ENCODE measurements at regions not wholly inside any gene's neighbourhood (a gene's known extent, or its start where the extent isn't known, plus 50 kb on each side); places are given as distances from the start of the nearest gene placed in this dataset.
"Not testable (repeated sequence)": the region's sequence is repeated elsewhere in the genome, so short reads cannot be mapped to it uniquely, and the experiment has no call there.

- H3F3A ChIP-seq (replicated peaks; ENCODE audit: insufficient read depth) = no peaks in the 10 kb centered on the region
- H3K9me3 ChIP-seq = no peaks in the 10 kb centered on the region; the same call in 1 of the 2 replicates
- H3K4me2 ChIP-seq = no peak overlapping the region
- no peaks in the 10 kb centered on the region for H3K9me2 ChIP-seq
- TF ChIP-seq YY1 (IDR thresholded peaks at IDR 0.05; ENCODE audit: low read depth) = no peak
- no peaks in the 10 kb centered on the region for H3K36me3 ChIP-seq (replicated peaks in 1 of 2; ENCODE audit: control insufficient read depth in 1 of 2, insufficient read depth in 2 of 2, low read length in 1 of 2)
- H3K27me3 ChIP-seq (ENCODE audit: insufficient read depth) = no peaks in the 10 kb centered on the region
- no peaks in the 10 kb centered on the region for H3K79me2 ChIP-seq (ENCODE audit: insufficient read depth)
- POLR2A ChIA-PET = no interaction called here
- DNase-seq = no peak
- H2AFZ ChIP-seq (ENCODE audit: low read depth) = no peak overlapping the region
- no peak overlapping the region for H3K27ac ChIP-seq (ENCODE audit: low read depth in 2 of 2, low read length in 1 of 2)
- no peaks in the 10 kb centered on the region for H3K4me1 ChIP-seq (ENCODE audit: control insufficient read depth in 1 of 2, insufficient read depth in 2 of 2, low read depth in 1 of 2, low read length in 1 of 2)
- CTCF ChIA-PET = interaction anchor here (0.6 kb wide), 1 partner anchor 593 kb away, joined by 3 read pairs; no protein-coding TSS in a partner anchor
- H3K4me3 ChIP-seq (ENCODE audit: low read depth in 2 of 2, low read length in 1 of 2) = no peak overlapping the region
- no peak overlapping the region for H3K9ac ChIP-seq
- H4K20me1 ChIP-seq (ENCODE audit: insufficient read depth) = no peaks in the 10 kb centered on the region
These were observed 1210.2 kb upstream of the ATXN8OS start for GRCh38 chr13:68897331-68897928.

DNA sequence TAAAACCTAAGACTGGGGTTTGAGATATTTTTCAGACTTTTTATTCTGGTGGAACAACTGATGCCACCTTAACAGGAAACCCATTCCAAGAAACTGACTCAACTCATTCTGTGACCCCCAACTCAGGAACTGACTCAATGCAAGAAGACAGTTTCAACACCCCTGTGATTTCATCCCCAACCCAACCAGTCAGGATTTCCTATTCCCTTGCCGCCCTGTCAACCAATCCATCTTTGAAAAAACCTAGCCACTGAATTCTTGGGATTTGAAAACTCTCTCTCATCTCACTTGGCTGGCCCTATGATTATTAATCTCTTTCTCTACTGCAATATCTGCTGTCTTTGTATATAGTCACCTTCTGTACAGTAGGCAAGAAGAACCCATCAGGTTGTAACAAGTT, 1211.9 kb upstream of the ATXN8OS start:
- no peaks in the 10 kb centered on the region for H3K27me3 ChIP-seq (ENCODE audit: insufficient read depth)
- H3F3A ChIP-seq (replicated peaks; ENCODE audit: insufficient read depth) = no peaks in the 10 kb centered on the region
- WGBS (ENCODE audit: low lambda C conversion rate) = 53% methylated on average over 1 of the region's 1 CpG
- no peak overlapping the region for H3K9ac ChIP-seq
- no peak for DNase-seq
- POLR2A ChIA-PET = no interaction called here
- H3K27ac ChIP-seq (ENCODE audit: low read depth in 2 of 2, low read length in 1 of 2) = no peak overlapping the region
- no peaks in the 10 kb centered on the region for H3K4me1 ChIP-seq (ENCODE audit: control insufficient read depth in 1 of 2, insufficient read depth in 2 of 2, low read depth in 1 of 2, low read length in 1 of 2)
- no peak overlapping the region for H3K4me3 ChIP-seq (ENCODE audit: low read depth in 2 of 2, low read length in 1 of 2)
- H3K9me3 ChIP-seq = no peaks in the 10 kb centered on the region; the same call in 1 of the 2 replicates
- no peak overlapping the region for H2AFZ ChIP-seq (ENCODE audit: low read depth)
- no peaks in the 10 kb centered on the region for H3K36me3 ChIP-seq (replicated peaks in 1 of 2; ENCODE audit: control insufficient read depth in 1 of 2, insufficient read depth in 2 of 2, low read length in 1 of 2)
- no peak overlapping the region for H3K4me2 ChIP-seq
- H4K20me1 ChIP-seq (ENCODE audit: insufficient read depth) = no peaks in the 10 kb centered on the region
- TF ChIP-seq PBX3 (IDR thresholded peaks at IDR 0.05) = no peak
- CTCF ChIA-PET = no interaction called here
- H3K79me2 ChIP-seq (ENCODE audit: insufficient read depth) = no peaks in the 10 kb centered on the region
- no peaks in the 10 kb centered on the region for H3K9me2 ChIP-seq

DNA sequence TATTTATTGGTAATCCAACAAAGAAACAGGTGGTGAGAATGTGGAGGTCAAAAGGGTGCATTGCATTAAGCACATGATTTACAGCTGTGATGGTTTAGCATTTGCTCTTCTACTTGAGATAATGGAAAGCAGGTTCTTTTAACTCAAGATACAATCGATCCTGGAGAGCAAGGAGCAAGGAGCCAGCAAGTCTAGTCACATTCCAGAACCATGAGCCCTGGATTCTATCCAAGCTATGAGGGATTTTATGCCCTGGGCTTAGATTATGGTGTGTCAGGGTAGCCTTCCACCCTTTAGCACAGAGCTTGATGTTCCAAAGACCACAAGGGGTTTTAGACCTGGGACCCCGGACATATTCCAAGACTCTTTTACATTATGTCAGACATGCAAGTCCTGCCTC, 1213.9 kb upstream of the ATXN8OS start:
- WGBS (ENCODE audit: low lambda C conversion rate) = 47% methylated on average over 2 of the region's 2 CpGs
- H3K36me3 ChIP-seq (replicated peaks in 1 of 2; ENCODE audit: control insufficient read depth in 1 of 2, insufficient read depth in 2 of 2, low read length in 1 of 2); H4K20me1 ChIP-seq (ENCODE audit: insufficient read depth); H3K79me2 ChIP-seq (ENCODE audit: insufficient read depth); H3K4me2 ChIP-seq; H3F3A ChIP-seq (replicated peaks; ENCODE audit: insufficient read depth); H3K9ac ChIP-seq; DNase-seq; H3K4me3 ChIP-seq (ENCODE audit: low read depth in 2 of 2, low read length in 1 of 2); POLR2A ChIA-PET; H3K27me3 ChIP-seq (ENCODE audit: insufficient read depth); H3K4me1 ChIP-seq (ENCODE audit: control insufficient read depth in 1 of 2, insufficient read depth in 2 of 2, low read depth in 1 of 2, low read length in 1 of 2); H3K27ac ChIP-seq (ENCODE audit: low read depth in 2 of 2, low read length in 1 of 2); H3K9me2 ChIP-seq; H3K9me3 ChIP-seq; H2AFZ ChIP-seq (ENCODE audit: low read depth): not testable (repeated sequence)
- CTCF ChIA-PET = interaction anchor here (0.7 kb wide), 1 partner anchor 547 kb away, joined by 3 read pairs; no protein-coding TSS in a partner anchor

DNA sequence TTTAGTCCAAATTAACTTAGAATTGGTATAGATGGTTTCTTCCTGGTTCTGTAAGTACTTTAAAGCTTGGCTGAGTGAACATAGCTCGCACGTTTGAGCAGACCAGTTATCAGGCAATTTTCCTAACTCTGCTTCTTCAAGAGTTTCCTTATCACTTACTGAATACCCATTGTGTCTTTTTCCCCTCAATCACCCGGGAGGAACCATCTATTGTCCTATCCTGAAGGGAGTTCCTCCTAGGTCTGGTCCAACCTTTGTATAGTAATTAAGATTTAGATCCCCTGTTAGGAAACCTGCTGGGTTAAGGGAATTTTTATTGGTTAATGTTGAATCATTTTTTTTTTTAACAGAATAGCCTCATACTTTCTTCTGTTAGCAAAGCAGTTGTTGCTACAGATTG, 1215.0 kb upstream of the ATXN8OS start:
- CTCF ChIA-PET; POLR2A ChIA-PET; H3K79me2 ChIP-seq (ENCODE audit: insufficient read depth); H3K4me1 ChIP-seq (ENCODE audit: control insufficient read depth in 1 of 2, insufficient read depth in 2 of 2, low read depth in 1 of 2, low read length in 1 of 2); DNase-seq; H3K27me3 ChIP-seq (ENCODE audit: insufficient read depth); H2AFZ ChIP-seq (ENCODE audit: low read depth); H3K4me3 ChIP-seq (ENCODE audit: low read depth in 2 of 2, low read length in 1 of 2); H3K4me2 ChIP-seq; H3K9me2 ChIP-seq; H3F3A ChIP-seq (replicated peaks; ENCODE audit: insufficient read depth); H4K20me1 ChIP-seq (ENCODE audit: insufficient read depth); H3K9ac ChIP-seq; H3K9me3 ChIP-seq; H3K27ac ChIP-seq (ENCODE audit: low read depth in 2 of 2, low read length in 1 of 2); H3K36me3 ChIP-seq (replicated peaks in 1 of 2; ENCODE audit: control insufficient read depth in 1 of 2, insufficient read depth in 2 of 2, low read length in 1 of 2): not testable (repeated sequence)
- 57% methylated on average over 3 of the region's 3 CpGs for WGBS (ENCODE audit: low lambda C conversion rate)

DNA sequence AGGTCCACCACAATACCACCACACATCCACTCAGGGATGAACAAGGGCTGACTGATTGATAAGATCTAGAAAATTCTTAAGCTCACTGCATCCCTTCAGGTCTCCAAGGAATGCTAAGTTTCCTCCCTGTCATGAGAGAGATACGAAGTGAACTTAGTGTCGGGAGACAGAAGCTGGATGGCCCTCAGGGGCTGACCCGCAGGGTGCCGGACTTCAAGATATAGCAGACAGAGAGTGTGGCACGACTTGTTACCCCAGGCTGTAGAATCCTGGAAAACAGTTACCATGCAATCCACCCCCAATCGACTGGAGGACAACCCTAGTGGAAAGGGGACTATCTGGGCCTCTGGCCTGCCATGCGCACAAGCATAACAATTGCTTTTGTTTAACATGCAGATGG, 1217.5 kb upstream of the ATXN8OS start:
- H3K4me2 ChIP-seq; POLR2A ChIA-PET; H3K9ac ChIP-seq; CTCF ChIA-PET; H3K79me2 ChIP-seq (ENCODE audit: insufficient read depth); H4K20me1 ChIP-seq (ENCODE audit: insufficient read depth); H3K9me3 ChIP-seq; H3K9me2 ChIP-seq; H3K27me3 ChIP-seq (ENCODE audit: insufficient read depth); DNase-seq; H3K4me3 ChIP-seq (ENCODE audit: low read depth in 2 of 2, low read length in 1 of 2); H2AFZ ChIP-seq (ENCODE audit: low read depth); H3F3A ChIP-seq (replicated peaks; ENCODE audit: insufficient read depth); H3K4me1 ChIP-seq (ENCODE audit: control insufficient read depth in 1 of 2, insufficient read depth in 2 of 2, low read depth in 1 of 2, low read length in 1 of 2); H3K27ac ChIP-seq (ENCODE audit: low read depth in 2 of 2, low read length in 1 of 2); H3K36me3 ChIP-seq (replicated peaks in 1 of 2; ENCODE audit: control insufficient read depth in 1 of 2, insufficient read depth in 2 of 2, low read length in 1 of 2): not testable (repeated sequence)
- WGBS (ENCODE audit: low lambda C conversion rate) = 58% methylated on average over 7 of the region's 7 CpGs

Data from SK-N-SH (cell line).